Activated CD4-positive, CD25-positive, alpha-beta regulatory T cell (primary cell): ENCODE measurements at regions not wholly inside any gene's neighbourhood (a gene's known extent, or its start where the extent isn't known, plus 50 kb on each side); places are given as distances from the start of the nearest gene placed in this dataset.

ENCODE experiments used
- DNase-seq, 4 experiments: peaks; one replicate each; lab custom pipeline; 2025; lab: John Stamatoyannopoulos, UW

- DNase-seq, result no peak
Measured at GRCh38 chr13:53501387-53501786, 472.8 kb downstream of the OLFM4 start.

DNA sequence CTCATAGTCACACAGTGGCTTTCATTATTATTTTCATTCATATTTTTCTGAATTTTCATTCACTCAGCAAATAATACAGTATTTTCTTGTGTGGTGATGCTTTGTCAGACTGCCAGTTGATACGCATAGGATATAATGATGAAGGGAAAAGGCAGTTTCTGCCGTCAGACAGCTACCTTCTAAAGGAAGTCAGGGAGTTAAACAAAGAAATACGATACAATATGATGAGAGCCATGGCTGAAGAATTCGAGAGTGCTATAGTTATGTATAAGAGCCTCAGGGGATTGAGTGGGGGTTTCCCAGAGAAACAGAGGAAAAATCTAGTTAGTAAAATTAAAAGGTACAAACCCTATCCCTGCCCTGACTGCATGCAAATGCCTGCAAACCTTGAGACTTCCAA lies 479.1 kb downstream of the OLFM4 start:
- DNase-seq, result no peak

DNA sequence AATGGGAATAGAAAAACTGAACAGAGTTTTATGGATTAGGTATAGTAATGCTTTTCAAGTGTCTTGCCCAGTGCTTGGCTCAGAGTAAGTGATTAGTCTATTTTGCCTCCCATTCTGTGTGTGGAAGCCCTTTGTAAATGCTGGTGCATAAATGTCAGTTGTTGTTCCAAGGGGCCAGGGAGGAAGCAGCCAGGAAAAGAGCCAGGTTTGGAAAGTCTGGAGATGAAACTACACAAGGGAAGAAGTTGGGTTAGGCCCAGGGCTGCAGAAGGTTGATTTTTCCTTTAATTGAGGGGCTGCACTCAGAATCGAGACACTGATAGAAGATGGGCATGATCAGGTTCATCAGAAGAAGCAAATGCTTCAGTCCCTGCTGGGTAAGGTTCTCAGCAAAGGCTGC lies 484.0 kb downstream of the OLFM4 start:
- DNase-seq, result no peak

DNA sequence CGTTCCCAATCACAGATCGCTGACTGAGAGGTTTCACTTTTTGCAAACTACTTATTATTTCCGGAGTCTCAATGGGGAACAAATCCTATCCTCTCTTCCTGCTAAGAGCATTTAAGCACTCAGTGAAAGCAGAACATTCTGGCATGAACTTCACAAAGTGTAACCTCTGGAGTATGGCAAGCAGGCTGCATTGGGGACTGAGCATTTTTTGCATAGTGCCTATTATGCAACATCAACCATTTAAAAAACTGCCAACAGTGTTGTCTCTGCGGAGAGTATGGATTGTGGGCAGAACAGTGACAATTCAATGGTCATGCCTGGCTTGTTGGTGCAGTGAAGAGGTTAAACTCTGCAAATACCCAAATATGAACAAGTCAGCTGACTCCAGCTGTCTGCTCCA lies 484.6 kb downstream of the OLFM4 start:
- DNase-seq, result no peak

DNA sequence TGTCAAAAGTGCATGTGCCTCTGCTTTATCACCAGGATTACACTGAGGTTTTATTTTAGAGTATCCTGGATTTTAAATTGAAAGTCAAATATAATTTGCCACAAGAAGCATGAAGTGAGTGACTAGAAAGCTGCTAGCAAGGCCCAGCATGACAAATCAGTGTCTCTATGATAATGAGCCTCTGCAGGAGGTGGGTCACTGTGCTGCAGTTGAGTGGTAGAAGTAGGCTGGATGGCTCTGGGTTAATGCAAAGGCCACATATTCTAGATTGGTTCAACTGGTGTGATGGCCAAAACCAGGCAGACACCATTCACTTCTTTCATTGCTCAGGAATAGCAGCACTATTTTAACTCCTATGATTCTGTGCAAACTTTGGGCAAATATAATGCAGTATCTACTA lies 491.5 kb downstream of the OLFM4 start:
- no peak for DNase-seq

- no peak for DNase-seq
Measured at GRCh38 chr13:53522034-53522433, 493.4 kb downstream of the OLFM4 start.

GRCh38 chr13:53537586-53537985 lies 509.0 kb downstream of the OLFM4 start:
- DNase-seq, result no peak

DNA sequence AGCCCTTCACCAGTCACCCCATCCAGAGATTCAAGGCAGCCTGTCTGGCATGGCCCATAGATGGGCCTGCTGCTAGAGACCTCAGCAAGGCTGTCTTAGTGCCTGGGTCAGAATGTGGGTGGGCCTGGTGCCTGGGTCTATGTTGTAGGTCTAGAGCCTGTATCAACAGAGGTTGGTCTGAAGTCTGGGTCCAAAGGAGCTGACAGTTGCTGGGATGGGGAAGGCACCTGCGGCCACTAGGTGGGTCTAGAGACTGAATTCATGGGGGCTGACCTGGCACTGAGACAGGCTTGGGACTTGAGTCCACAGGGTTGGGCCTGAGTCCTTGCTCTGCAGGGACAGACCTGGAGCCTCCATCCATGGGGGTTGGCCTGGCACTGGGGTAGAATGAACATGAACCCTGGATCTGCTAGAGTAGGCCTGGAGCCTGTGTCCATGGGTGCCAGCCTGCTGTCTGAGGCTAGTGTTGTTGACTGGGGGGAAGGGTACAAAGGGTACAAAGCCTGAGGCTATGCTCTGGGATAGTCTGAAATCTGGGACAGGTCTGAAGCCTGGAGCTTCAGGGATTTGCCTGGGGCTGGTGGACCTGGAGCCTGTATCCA lies 516.8 kb downstream of the OLFM4 start:
- no peak for DNase-seq

DNA sequence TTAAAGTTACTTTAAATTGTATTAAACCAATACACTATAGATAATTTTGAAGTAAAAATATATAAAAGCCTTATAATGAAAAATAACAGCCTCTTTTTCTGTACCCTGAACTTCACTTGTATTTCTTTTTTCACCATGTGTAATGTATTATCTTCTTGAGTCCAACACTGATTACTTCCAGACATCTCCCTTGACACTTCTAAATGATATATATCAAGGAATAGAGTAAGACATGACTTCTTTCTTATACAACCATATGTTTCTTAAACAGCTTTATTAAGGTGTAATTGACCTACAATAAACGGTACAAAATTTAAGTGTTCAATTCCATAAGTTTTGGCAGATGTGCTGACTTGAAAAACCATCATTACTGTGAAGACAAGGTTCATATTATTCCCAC lies 531.9 kb downstream of the OLFM4 start:
- no peak for DNase-seq

DNA sequence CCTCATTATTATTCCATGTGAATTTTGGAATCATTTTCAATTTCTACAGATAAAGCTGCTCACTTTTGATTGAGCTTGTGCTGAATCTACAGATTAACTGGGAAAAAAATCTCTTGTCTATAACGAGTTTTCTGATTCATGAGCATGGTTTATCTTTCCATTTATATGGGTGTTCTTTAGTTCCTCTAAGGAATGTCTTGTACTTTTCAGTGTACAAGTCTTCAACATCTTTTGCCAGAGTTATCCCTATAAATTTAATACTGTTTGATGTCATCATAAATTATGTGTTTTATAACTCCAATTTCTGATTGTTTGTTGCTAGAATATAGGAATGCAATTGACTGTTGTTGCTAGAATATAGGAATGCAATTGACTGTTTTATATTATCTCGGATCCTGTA lies 533.8 kb downstream of the OLFM4 start:
- DNase-seq, result no peak

DNA sequence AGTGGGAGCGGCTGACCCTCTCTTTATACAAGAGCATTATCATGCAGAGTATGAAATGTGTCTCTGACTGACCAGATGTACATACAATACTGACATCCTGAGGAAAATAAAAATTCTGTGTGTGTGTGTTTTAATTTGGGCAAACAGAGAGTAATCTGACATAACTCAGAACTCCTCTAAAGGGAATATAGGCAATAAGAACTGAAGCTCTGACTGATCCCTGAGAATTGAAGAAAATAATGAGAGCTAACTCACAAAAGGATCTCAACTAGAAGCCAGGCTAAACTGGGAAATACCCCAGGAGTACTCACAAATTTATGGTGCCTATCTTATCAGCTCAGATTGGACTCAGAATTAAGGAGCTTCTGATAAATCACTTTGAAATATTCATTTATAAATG lies 539.9 kb downstream of the OLFM4 start:
- no peak for DNase-seq

GRCh38 chr13:53569453-53569852 lies 540.8 kb downstream of the OLFM4 start:
- DNase-seq, result no peak

GRCh38 chr13:53601113-53601512 lies 572.5 kb downstream of the OLFM4 start:
- DNase-seq, result no peak

GRCh38 chr13:53605326-53605725 lies 576.7 kb downstream of the OLFM4 start:
- DNase-seq, result no peak

- no peak for DNase-seq
Measured at GRCh38 chr13:53612200-53612599, 583.6 kb downstream of the OLFM4 start.

DNA sequence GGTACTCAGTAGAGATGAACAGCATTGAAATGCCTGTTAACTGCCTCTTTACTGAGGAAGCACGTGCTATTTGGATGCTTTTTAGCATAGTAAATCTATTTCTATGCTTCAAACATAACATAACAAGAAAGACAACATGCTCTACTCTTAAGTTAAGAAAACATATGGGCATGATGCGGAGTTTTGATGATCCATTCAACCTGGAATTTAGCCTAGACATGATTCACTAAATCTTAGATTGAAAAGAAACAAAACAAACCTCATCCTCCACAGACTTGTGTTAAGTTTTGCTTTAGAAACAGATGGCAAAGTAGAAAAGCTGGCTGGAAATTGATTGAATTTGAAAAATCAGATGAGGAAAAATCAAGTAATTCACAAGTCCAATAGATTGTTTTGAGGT lies 593.8 kb downstream of the OLFM4 start:
- DNase-seq, result no peak

GRCh38 chr13:53623146-53623545 lies 594.5 kb downstream of the OLFM4 start:
- no peak for DNase-seq

DNA sequence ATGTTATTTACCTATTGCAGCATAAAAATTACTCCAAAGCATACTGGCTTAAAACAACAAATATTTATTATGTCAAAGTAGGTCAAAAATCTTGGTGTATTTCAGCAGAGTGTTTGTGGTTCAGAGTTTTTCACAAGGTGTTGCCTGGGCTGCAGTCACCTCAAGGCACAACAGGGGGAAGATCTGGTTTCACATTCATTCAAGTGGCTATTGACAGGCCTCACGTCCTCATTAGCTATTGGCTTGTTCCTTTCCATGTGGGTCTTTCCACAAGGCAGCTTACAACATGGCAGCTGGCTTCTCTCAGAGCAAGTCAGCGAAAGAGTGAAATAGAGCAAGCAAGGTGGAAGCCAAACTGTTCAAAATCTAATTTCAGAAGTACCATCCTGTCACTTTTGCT lies 602.9 kb downstream of the OLFM4 start:
- DNase-seq, result no peak

DNA sequence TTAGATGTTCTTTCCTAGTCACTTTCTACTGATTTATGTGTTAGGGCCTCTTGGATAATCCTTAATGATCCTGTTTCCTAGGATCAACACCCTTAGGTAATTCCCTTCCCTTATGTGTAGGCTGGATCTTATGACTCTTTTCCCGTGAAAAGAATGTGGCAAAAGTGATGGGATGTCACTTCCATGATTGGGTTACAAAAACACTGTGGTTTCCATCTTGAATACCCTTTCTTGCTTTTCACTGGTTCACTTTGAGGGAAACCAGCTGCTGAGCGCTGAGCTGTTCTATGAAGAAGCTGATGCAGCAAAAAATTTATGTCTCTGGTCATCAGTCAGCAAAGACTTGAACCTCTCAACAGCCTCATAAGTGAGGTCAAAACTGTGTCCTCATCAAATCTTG lies 609.4 kb downstream of the OLFM4 start:
- DNase-seq, result no peak

DNA sequence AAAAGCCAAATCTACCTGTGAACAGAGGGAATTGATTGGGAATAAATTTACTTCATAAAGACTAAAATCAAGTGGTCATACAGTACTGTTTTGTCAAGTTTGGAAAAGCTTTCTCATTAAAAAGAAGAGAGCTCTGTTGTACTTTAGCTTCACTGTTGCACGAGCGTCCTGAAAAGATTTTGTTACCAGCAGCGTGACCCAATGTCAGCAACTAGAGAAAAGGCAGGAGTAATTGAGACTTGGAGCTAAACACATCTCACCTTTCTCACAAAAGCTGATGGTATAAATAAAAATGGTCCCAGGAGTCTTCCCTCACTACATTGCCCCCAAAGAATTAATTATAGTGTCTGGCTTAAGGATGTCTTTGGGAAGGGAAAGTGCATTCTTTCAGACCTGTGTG lies 613.7 kb downstream of the OLFM4 start:
- DNase-seq, result no peak

GRCh38 chr13:53648673-53649072 lies 620.1 kb downstream of the OLFM4 start:
- no peak for DNase-seq

GRCh38 chr13:53672005-53672404 lies 643.4 kb downstream of the OLFM4 start:
- DNase-seq, result no peak

- DNase-seq, result no peak
Measured at GRCh38 chr13:53683146-53683545, 654.5 kb downstream of the OLFM4 start.

DNA sequence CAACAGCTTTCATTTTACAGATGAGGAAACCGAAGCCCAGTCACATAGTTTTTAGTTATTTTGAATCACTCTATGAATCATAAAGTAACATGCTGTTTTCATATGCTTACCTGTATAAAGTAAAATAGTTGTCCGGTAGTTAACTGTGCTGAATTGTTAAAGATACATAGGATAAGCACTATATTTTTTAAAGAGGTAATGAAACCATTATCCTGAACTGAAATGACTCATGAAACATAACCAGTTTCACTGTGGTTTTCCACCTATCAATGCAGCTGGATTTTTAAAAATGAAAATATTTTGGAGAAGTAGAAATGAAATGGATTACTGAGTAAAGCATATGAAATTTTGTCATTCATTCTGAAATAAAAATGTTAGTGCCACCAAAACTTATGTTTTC lies 655.0 kb downstream of the OLFM4 start:
- DNase-seq, result no peak

DNA sequence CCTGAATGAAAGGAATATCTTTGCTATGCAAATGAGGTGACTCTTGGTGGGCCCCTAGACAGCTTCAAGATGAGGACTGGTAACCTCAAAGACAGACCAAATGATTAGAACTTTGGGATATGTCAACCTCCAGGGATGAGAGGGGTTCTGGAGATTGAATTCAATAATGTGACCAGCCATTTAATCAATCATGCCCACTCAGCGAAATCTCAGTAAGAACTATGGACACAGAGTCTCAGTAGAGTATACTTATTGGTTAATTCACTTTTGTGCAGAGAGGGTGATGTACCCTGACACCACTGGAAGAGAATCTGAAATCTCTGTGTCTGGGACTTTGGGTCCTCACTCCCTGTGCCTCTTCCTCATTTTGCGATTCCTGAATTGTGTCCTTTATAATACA lies 662.8 kb downstream of the OLFM4 start:
- DNase-seq, result no peak
